H1 (cell line): ENCODE measurements at regions not wholly inside any gene's neighbourhood (a gene's known extent, or its start where the extent isn't known, plus 50 kb on each side); places are given as distances from the start of the nearest gene placed in this dataset.

Experiments used
- CTCF ChIA-PET: fragments of 300-600 bp; sonication (Branson Sonifier 250); formaldehyde crosslinking; loops from one replicate; lab custom pipeline; 2021; ENCODE audit not compliant: partially characterized antibody; lab: Charles Lee
- POLR2A ChIA-PET: fragments of 300-600 bp; sonication (Branson Sonifier 250); formaldehyde crosslinking; loops from one replicate; lab custom pipeline; 2021; ENCODE audit warnings: inconsistent platforms; ENCODE audit not compliant: partially characterized antibody; lab: Charles Lee
- DNase-seq, 2 experiments: peaks; one replicate each; pipeline versions ENCODE4 v3.0.0 to v3.0.0-alpha.2; 2010 to 2022; ENCODE audit warnings: low spot score in 2 of 2, low read depth in 1 of 2, mixed read lengths in 1 of 2
- FAIRE-seq: peaks from 2 replicates; lab custom pipeline; 2011; peaks lifted over from hg19 to GRCh38; lab: Jason Lieb, UNC
- H2AFZ ChIP-seq: 2 replicates; pipeline ENCODE4 v1.8.1; 2012; ENCODE audit warnings: low read length, inconsistent platforms
- H2AK5ac ChIP-seq: 2 replicates; pipeline ENCODE4 v1.6.1; 2013; ENCODE audit warnings: low read depth, low read length
- H2BK120ac ChIP-seq: replicated peaks from 2 replicates; pipeline ENCODE3; 2013; ENCODE audit warnings: low read depth, low read length, inconsistent platforms
- H2BK12ac ChIP-seq: 2 replicates; pipeline ENCODE4 v1.6.1; 2013; ENCODE audit warnings: low read depth, low read length
- H2BK15ac ChIP-seq: 2 replicates; pipeline ENCODE4 v1.6.1; 2013; ENCODE audit warnings: low read length
- H2BK20ac ChIP-seq: 2 replicates; pipeline ENCODE4 v1.6.1; 2013; ENCODE audit warnings: low read length
- H2BK5ac ChIP-seq: 2 replicates; pipeline ENCODE4 v1.6.1; 2013; ENCODE audit warnings: low read depth, low read length
- H3K14ac ChIP-seq: 2 replicates; pipeline ENCODE4 v1.6.1; 2013; ENCODE audit warnings: inconsistent platforms; ENCODE audit not compliant: insufficient read length
- H3K18ac ChIP-seq: 2 replicates; pipeline ENCODE4 v1.6.1; 2013; ENCODE audit warnings: low read length; ENCODE audit errors: extremely low read depth
- H3K23ac ChIP-seq: 2 replicates; pipeline ENCODE4 v1.6.1; 2013; ENCODE audit warnings: inconsistent platforms; ENCODE audit not compliant: insufficient read length
- H3K23me2 ChIP-seq: 2 replicates; pipeline ENCODE4 v1.6.1; 2013; ENCODE audit warnings: low read depth, low read length
- H3K27ac ChIP-seq: 2 replicates; pipeline ENCODE4 v1.6.1; 2011; ENCODE audit warnings: low read depth, low read length, inconsistent platforms
- H3K27me3 ChIP-seq, 4 experiments: replicated peaks in 1 of 4; 1 replicate in 1 of 4; 2 replicates in 3 of 4; pipeline versions ENCODE4 v1.6.1 to v1.8.1; 2011 to 2013; ENCODE audit warnings: low read length in 3 of 4, mild to moderate bottlenecking in 3 of 4, inconsistent platforms in 2 of 4, mixed read lengths in 2 of 4, moderate library complexity in 1 of 4; ENCODE audit not compliant: control insufficient read depth in 3 of 4, insufficient read depth in 3 of 4; ENCODE audit errors: extremely low read depth in 1 of 4
- H3K36me3 ChIP-seq, 4 experiments: 2 replicates each; pipeline versions ENCODE4 v1.6.1 to v1.8.1; 2011 to 2013; ENCODE audit warnings: mild to moderate bottlenecking in 4 of 4, low read length in 3 of 4, moderate library complexity in 2 of 4, control low read depth in 1 of 4, inconsistent platforms in 1 of 4; ENCODE audit not compliant: insufficient read depth in 4 of 4, control insufficient read depth in 2 of 4
- H3K4ac ChIP-seq: replicated peaks from 2 replicates; pipeline ENCODE3; 2013; ENCODE audit warnings: low read length, low read depth, mixed read lengths, inconsistent platforms; ENCODE audit not compliant: insufficient read length
- H3K4me1 ChIP-seq, 4 experiments: replicated peaks in 1 of 4; 1 replicate in 1 of 4; 2 replicates in 3 of 4; pipeline versions ENCODE4 v1.6.1 to v1.8.1; 2011 to 2013; ENCODE audit warnings: low read length in 3 of 4, inconsistent platforms in 2 of 4, mixed read lengths in 1 of 4; ENCODE audit not compliant: insufficient read depth in 4 of 4, control insufficient read depth in 3 of 4
- H3K4me2 ChIP-seq, 2 experiments: 2 replicates each; pipeline versions ENCODE4 v1.6.1 to v1.8.1; 2011 to 2013; ENCODE audit warnings: low read depth in 2 of 2, low read length in 2 of 2, control low read depth in 1 of 2, inconsistent platforms in 1 of 2, mild to moderate bottlenecking in 1 of 2; ENCODE audit not compliant: insufficient read depth in 1 of 2
- H3K4me3 ChIP-seq, 4 experiments: fragments of 200-600, 300-600 bp in 1 of 4; sonication (generic), shearing (Covaris generic), sonication (Bioruptor Twin) in 1 of 4; 2 replicates each; pipeline versions ENCODE4 v1.5.1 to v1.8.1; 2011 to 2016; ENCODE audit warnings: low read length in 4 of 4, low read depth in 3 of 4, control low read depth in 2 of 4, inconsistent platforms in 2 of 4, mild to moderate bottlenecking in 2 of 4, mixed read lengths in 1 of 4, moderate library complexity in 1 of 4; ENCODE audit not compliant: insufficient read depth in 2 of 4; ENCODE audit errors: extremely low read depth in 1 of 4
- H3K56ac ChIP-seq: replicated peaks from 2 replicates; pipeline ENCODE3; 2013; ENCODE audit warnings: low read depth, mild to moderate bottlenecking, mixed read lengths, low read length, inconsistent platforms; ENCODE audit not compliant: insufficient read length
- H3K79me1 ChIP-seq: 2 replicates; pipeline ENCODE4 v1.6.1; 2013; ENCODE audit warnings: low read depth, low read length, control low read depth
- H3K79me2 ChIP-seq, 2 experiments: 2 replicates each; pipeline versions ENCODE4 v1.6.1 to v1.8.1; 2012 to 2013; ENCODE audit warnings: low read length in 2 of 2, mild to moderate bottlenecking in 2 of 2, inconsistent platforms in 1 of 2; ENCODE audit not compliant: insufficient read depth in 2 of 2, control insufficient read depth in 1 of 2
- H3K9ac ChIP-seq, 4 experiments: replicated peaks in 1 of 4; 1 replicate in 1 of 4; 2 replicates in 3 of 4; pipeline versions ENCODE4 v1.6.1 to v1.8.1; 2011 to 2013; ENCODE audit warnings: low read depth in 3 of 4, low read length in 3 of 4, control low read depth in 2 of 4, mild to moderate bottlenecking in 2 of 4, moderate library complexity in 2 of 4, inconsistent platforms in 1 of 4; ENCODE audit errors: extremely low read depth in 1 of 4
- H3K9me3 ChIP-seq, 2 experiments: 2 replicates each; pipeline versions ENCODE4 v1.6.1 to v1.8.1; 2012 to 2013; ENCODE audit warnings: mild to moderate bottlenecking in 2 of 2, moderate library complexity in 2 of 2, control low read depth in 1 of 2, inconsistent platforms in 1 of 2, low read depth in 1 of 2, low read length in 1 of 2, mixed read lengths in 1 of 2; ENCODE audit not compliant: insufficient read depth in 2 of 2
- H4K20me1 ChIP-seq, 2 experiments: replicated peaks in 1 of 2; 2 replicates each; pipeline versions ENCODE3 to v1.8.1; 2011 to 2013; ENCODE audit warnings: inconsistent platforms in 2 of 2, low read length in 2 of 2, mild to moderate bottlenecking in 1 of 2; ENCODE audit not compliant: insufficient read depth in 2 of 2, control insufficient read depth in 1 of 2
- H4K5ac ChIP-seq: 2 replicates; pipeline ENCODE4 v1.6.1; 2013; ENCODE audit warnings: low read length, low read depth, mixed read lengths, inconsistent platforms; ENCODE audit not compliant: insufficient read length
- H4K8ac ChIP-seq: 2 replicates; pipeline ENCODE4 v1.8.0; 2013; ENCODE audit warnings: mild to moderate bottlenecking, moderate library complexity, low read length, inconsistent platforms; ENCODE audit not compliant: insufficient read depth; ENCODE audit errors: extremely low read depth
- H4K91ac ChIP-seq: replicated peaks from 2 replicates; pipeline ENCODE3; 2013; ENCODE audit warnings: low read length, mixed read lengths, inconsistent platforms; ENCODE audit not compliant: insufficient read length
- BACH1 ChIP-seq: IDR thresholded peaks from 2 replicates; pipeline ENCODE4 v1.6.1; 2012; ENCODE audit warnings: low read length, improper control_type of control experiment
- BRCA1 ChIP-seq: IDR thresholded peaks from 2 replicates; pipeline ENCODE4 v1.6.1; 2012; ENCODE audit warnings: low read depth, low read length, improper control_type of control experiment
- HDAC6 ChIP-seq: IDR thresholded peaks from one replicate; pipeline ENCODE4 v1.7.1; 2012; ENCODE audit warnings: low read depth, mild to moderate bottlenecking, inconsistent platforms, low read length, moderate library complexity
- JUN ChIP-seq: IDR thresholded peaks from 2 replicates; pipeline ENCODE4 v1.6.1; 2011; ENCODE audit warnings: low read depth, mild to moderate bottlenecking, improper control_type of control experiment, low read length
- NRF1 ChIP-seq: IDR thresholded peaks from 2 replicates; pipeline ENCODE4 v1.6.1; 2011; ENCODE audit warnings: mild to moderate bottlenecking, low read depth, low read length, improper control_type of control experiment
- SAP30 ChIP-seq: fragments of 300-600 bp; sonication (generic); IDR thresholded peaks from 2 replicates; pipeline ENCODE4 v1.7.1; 2012; ENCODE audit warnings: low read length, moderate library complexity, mild to moderate bottlenecking, inconsistent platforms; ENCODE audit not compliant: insufficient read depth, insufficient replicate concordance
- TEAD4 ChIP-seq: IDR thresholded peaks from 2 replicates; pipeline ENCODE4 v1.6.1; 2012; ENCODE audit warnings: low read depth, low read length, inconsistent platforms, mixed read lengths
- YY1 ChIP-seq: IDR thresholded peaks from 2 replicates; pipeline ENCODE4 v1.6.1; 2011; ENCODE audit warnings: low read depth, mild to moderate bottlenecking, low read length
- WGBS, 2 experiments: shearing (Covaris generic) in 1 of 2; methylation state at CpG; one replicate each; pipeline versions ENCODE4 v1.1.6 to v1.1.7; 2013 to 2015; ENCODE audit warnings: low lambda C conversion rate in 2 of 2, mixed read lengths in 2 of 2, inconsistent platforms in 1 of 2, low coverage in 1 of 2, missing lambda C conversion rate in 1 of 2; ENCODE audit not compliant: insufficient replicate concordance in 2 of 2, insufficient coverage in 1 of 2, insufficient read length in 1 of 2; ENCODE audit errors: extremely low coverage in 1 of 2, missing lambda C conversion rate in 1 of 2; 5-methylcytosine and 5-hydroxymethylcytosine counted together

GRCh38 chr7:41825927-41826480 lies 123.1 kb upstream of the INHBA start:
- TF ChIP-seq YY1 (no peak), SAP30 (no peak), TEAD4 (no peak), NRF1 (no peak), BACH1 (no peak), BRCA1 (no peak), HDAC6 (no peak), JUN (no peak)
- no peaks in the 10 kb centered on the region for H3K79me1 ChIP-seq
- no peak for FAIRE-seq
- H3K36me3 ChIP-seq = no peaks in the 10 kb centered on the region
- H2BK15ac ChIP-seq = no peak overlapping the region
- H3K27me3 ChIP-seq = no peaks in the 10 kb centered on the region
- H3K4me3 ChIP-seq = no peak overlapping the region
- H4K20me1 ChIP-seq = no peaks in the 10 kb centered on the region
- no peak overlapping the region for H3K18ac ChIP-seq
- H2AK5ac ChIP-seq = no peak overlapping the region
- ChIA-PET POLR2A (interaction anchor here (0.9 kb wide), 1 partner anchor 11 kb away, joined by 3 read pairs; no protein-coding TSS in a partner anchor), CTCF (interaction anchor here (0.6 to 0.8 kb wide), 2 partner anchors 194 to 1625 kb away, joined by 3 read pairs; no protein-coding TSS in a partner anchor)
- no peaks in the 10 kb centered on the region for H3K79me2 ChIP-seq
- no peak overlapping the region for H3K14ac ChIP-seq
- peaks cover 6 to 7% of the 10 kb centered on the region in 2 experiments; a peak in 2 of 4 replicates for H3K9me3 ChIP-seq
- H2BK5ac ChIP-seq = no peak overlapping the region
- no peaks in the 10 kb centered on the region for H3K4me1 ChIP-seq
- H3K23ac ChIP-seq = no peak overlapping the region
- no peak overlapping the region for H4K8ac ChIP-seq
- H3K27ac ChIP-seq = no peak overlapping the region
- H3K9ac ChIP-seq = no peak overlapping the region
- DNase-seq = no peak
- H3K23me2 ChIP-seq = no peaks in the 10 kb centered on the region
- no peak overlapping the region for H2AFZ ChIP-seq
- H4K5ac ChIP-seq = no peak overlapping the region
- no peak overlapping the region for H3K4ac ChIP-seq
- H4K91ac ChIP-seq = no peak overlapping the region
- no peak overlapping the region for H3K4me2 ChIP-seq
- WGBS, 2 experiments = 89% methylated on average over 4 of the region's 4 CpGs; no CpG with 5 or more reads in 1 of the 2 experiments
- no peak overlapping the region for H3K56ac ChIP-seq
- H2BK12ac ChIP-seq = no peak overlapping the region
- no peak overlapping the region for H2BK20ac ChIP-seq
- H2BK120ac ChIP-seq = no peak overlapping the region
